Stimulated activated naive B cell treated with anti-CD40 and anti-IgM and Interleukin-4, amounts not matched to agents 10 μg/mL and 1 μg/mL and 100 μg/mL, for 72 hours (primary cell): ENCODE measurements at regions not wholly inside any gene's neighbourhood (a gene's known extent, or its start where the extent isn't known, plus 50 kb on each side); places are given as distances from the start of the nearest gene placed in this dataset.

Experiments
- ATAC-seq, 2 donors: fragments of 150-1000 bp; cut with Tn5 transposase; replicated peaks; 2 replicates each; pipeline ENCODE4 v1.10.0; 2021; ENCODE audit warnings: moderate library complexity in 1 of 2
- DNase-seq: peaks from one replicate; pipeline ENCODE4 v3.0.0; 2021
- H3K27ac Mint-ChIP-seq: one replicate; pipeline ENCODE4 v1.8.0; 2022; ENCODE audit warnings: mild to moderate bottlenecking, mixed read lengths
- H3K27me3 Mint-ChIP-seq, 2 donors: one replicate each; pipeline ENCODE4 v1.8.0; 2022; ENCODE audit warnings: mixed read lengths in 2 of 2
- H3K36me3 Mint-ChIP-seq, 2 donors: one replicate each; pipeline ENCODE4 v1.8.0; 2022; ENCODE audit warnings: mixed read lengths in 2 of 2, mild to moderate bottlenecking in 1 of 2
- H3K4me1 Mint-ChIP-seq, 2 donors: one replicate each; pipeline ENCODE4 v1.8.0; 2022; ENCODE audit warnings: mixed read lengths in 2 of 2, mild to moderate bottlenecking in 1 of 2
- H3K4me3 Mint-ChIP-seq, 2 donors: one replicate each; pipeline ENCODE4 v1.8.0; 2022; ENCODE audit warnings: mild to moderate bottlenecking in 2 of 2, mixed read lengths in 2 of 2, moderate library complexity in 1 of 2
- H3K9me3 Mint-ChIP-seq, 2 donors: one replicate each; pipeline ENCODE4 v1.8.0; 2022; ENCODE audit warnings: mixed read lengths in 2 of 2, mild to moderate bottlenecking in 1 of 2

DNA sequence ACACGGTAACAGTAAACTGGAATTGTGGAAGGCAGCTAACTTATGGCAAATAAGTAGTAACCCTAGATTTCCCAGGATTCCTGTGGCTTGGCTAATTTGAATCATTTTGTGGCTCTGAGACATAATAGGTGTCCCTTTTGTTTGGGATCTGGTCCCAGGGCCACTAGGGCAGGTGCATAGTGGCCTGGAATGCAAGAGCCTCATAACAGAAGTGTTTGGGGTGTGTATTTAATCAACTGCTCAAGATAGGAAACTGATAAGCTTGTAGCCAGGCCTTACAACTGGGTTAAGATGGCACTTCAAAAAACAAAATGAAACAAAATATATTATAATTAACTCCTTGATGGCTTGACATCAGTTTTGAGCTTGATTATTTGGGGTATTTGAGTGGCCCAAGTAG, 541.8 kb downstream of the ETV1 start:
- H3K27ac Mint-ChIP-seq, result no peak overlapping the region
- no peaks in the 10 kb centered on the region for H3K36me3 Mint-ChIP-seq
- H3K9me3 Mint-ChIP-seq, result peaks cover 4% of the 10 kb centered on the region in 2 donors
- DNase-seq, result no peak
- no peaks in the 10 kb centered on the region for H3K4me1 Mint-ChIP-seq
- no peak for ATAC-seq
- H3K4me3 Mint-ChIP-seq, result no peak overlapping the region
- H3K27me3 Mint-ChIP-seq, result no peaks in the 10 kb centered on the region

DNA sequence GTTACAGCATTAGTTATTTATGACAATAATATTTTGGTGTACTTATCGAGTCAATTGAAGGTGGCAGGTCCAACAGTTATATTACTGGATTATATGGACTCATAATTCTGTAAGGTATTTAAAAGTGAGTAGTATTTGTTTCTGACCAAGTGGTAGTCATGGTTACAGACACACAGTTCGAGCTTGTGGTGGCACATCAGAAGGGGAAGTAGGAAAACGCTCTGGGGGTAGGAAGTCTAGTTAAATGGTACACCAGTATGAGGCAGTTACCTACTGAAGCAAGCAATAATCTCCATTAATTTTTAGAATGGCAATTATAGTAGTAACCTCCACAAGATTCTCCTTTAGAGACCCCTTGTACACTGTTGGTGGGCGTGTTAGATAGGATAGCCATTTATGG, 541.2 kb downstream of the ETV1 start:
- peak; percentile 36 to 56 for ATAC-seq
- no peaks in the 10 kb centered on the region for H3K4me1 Mint-ChIP-seq

GRCh38 chr7:13449460-13449859, 540.0 kb downstream of the ETV1 start:
- no peak overlapping the region for H3K27ac Mint-ChIP-seq
- no peaks in the 10 kb centered on the region for H3K36me3 Mint-ChIP-seq
- no peaks in the 10 kb centered on the region for H3K27me3 Mint-ChIP-seq
- no peaks in the 10 kb centered on the region for H3K4me1 Mint-ChIP-seq
- H3K9me3 Mint-ChIP-seq, result peaks cover 4 to 7% of the 10 kb centered on the region in 2 donors
- DNase-seq (no peak), ATAC-seq (no peak)
- H3K4me3 Mint-ChIP-seq, result no peak overlapping the region

More for the DNA sequence above, 541.2 kb downstream of the ETV1 start:
- H3K36me3 Mint-ChIP-seq, result no peaks in the 10 kb centered on the region
- DNase-seq, result no peak
- H3K27ac Mint-ChIP-seq, result no peak overlapping the region
- no peak overlapping the region for H3K4me3 Mint-ChIP-seq
- peaks cover 4 to 5% of the 10 kb centered on the region in 2 donors for H3K9me3 Mint-ChIP-seq
- H3K27me3 Mint-ChIP-seq, result no peaks in the 10 kb centered on the region

- Mint-ChIP-seq H3K36me3 (no peaks in the 10 kb centered on the region), H3K4me1 (no peaks in the 10 kb centered on the region), H3K4me3 (no peak overlapping the region), H3K27me3 (no peaks in the 10 kb centered on the region), H3K27ac (no peak overlapping the region), H3K9me3 (peaks cover 3 to 7% of the 10 kb centered on the region in 2 donors)
- DNase-seq (no peak), ATAC-seq (no peak)
These were observed 534.4 kb downstream of the ETV1 start for GRCh38 chr7:13454916-13455592.

GRCh38 chr7:13457790-13458189, 531.7 kb downstream of the ETV1 start:
- H3K4me1 Mint-ChIP-seq, result no peaks in the 10 kb centered on the region
- no peaks in the 10 kb centered on the region for H3K36me3 Mint-ChIP-seq
- no peaks in the 10 kb centered on the region for H3K27me3 Mint-ChIP-seq
- no peak overlapping the region for H3K4me3 Mint-ChIP-seq
- H3K9me3 Mint-ChIP-seq, result peaks cover 3 to 7% of the 10 kb centered on the region in 2 donors
- no peak for DNase-seq
- H3K27ac Mint-ChIP-seq, result no peak overlapping the region
- ATAC-seq, result no peak

DNA sequence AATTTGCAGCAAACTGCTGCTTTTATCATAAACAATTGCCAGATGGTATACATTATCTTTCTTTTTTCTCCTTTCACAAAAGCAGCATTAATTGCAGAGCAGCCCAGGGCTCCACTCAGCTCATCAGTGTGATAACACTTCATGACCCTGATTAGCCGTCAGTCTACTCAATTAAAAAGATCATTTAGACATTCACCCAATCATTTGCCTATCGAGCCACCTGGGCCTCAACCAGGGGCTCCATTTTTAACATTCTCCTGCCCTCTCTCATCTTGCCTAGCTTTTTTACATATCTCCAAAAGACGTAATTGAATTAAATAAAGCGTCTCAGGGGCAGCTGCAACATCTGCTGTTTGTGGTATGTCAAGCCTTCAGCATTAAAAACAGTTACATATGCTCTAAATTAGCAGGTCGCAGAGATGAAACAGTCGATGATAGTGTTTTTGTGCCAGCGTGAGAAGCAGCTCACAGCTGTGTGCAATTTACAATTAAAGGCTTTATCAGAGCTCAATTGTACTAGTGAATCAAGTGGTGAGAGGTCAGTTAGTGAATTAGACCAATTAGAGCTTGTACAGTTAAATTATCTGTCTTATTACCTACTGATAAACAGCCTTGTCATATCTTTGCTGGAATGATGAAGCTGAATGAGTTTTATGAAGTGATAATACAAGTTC, 522.5 kb downstream of the ETV1 start:
- DNase-seq, result no peak
- Mint-ChIP-seq H3K36me3 (no peaks in the 10 kb centered on the region), H3K27ac (no peak overlapping the region), H3K9me3 (peaks cover 0 to 3% of the 10 kb centered on the region in 2 donors), H3K27me3 (no peaks in the 10 kb centered on the region), H3K4me1 (no peaks in the 10 kb centered on the region), H3K4me3 (no peak overlapping the region)
- ATAC-seq, result no peak

DNA sequence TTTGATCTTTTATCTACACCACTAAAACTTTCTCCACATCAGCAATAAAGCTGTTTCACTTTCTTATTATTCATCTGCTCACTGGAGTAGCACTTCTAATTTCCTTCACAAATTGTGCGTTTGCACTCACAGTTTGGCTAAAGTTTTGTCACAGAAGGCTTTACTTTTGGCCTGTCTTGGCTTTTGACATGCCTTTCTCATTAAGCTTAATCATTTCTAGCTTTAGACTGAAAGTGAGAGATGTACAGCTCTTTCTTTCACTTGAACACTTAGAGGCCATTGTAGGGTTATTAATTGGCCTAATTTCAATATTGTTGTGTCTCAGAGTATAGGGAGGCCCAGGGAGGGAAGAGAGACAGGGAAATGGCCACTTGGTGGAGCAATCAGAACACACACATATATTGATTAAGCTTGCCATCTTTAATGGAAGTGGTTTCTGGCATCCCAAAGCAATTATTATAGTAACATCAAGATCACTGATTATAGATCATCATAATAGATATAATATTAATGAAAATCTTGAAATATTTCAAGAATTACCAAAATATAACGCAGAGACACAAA, 512.5 kb downstream of the ETV1 start:
- DNase-seq, result no peak

DNA sequence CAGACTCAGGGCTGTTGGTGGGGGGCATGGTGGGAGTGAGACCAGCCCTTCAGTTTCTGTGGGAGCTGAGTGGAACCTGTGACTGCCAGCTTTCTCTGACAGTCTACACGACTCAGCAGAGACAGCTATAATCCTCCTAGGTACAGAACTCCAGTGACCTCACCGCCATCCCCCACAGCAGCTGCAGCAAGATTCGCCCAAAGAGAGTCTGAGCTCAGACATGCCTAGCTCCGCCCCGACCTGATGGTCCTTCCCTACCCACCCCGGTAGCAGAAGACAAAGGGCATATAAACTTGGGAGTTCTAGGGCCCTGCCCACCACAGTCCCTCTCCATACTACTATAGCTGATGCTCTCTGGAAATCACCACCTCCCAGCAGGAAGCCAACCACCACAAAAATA, 500.1 kb downstream of the ETV1 start:
- ATAC-seq, result peak in 1 of 2 donors; percentile 12
- H3K27me3 Mint-ChIP-seq, result no peaks in the 10 kb centered on the region
- H3K9me3 Mint-ChIP-seq, result peaks cover 17 to 22% of the 10 kb centered on the region in 2 donors

More for the DNA sequence above, 512.5 kb downstream of the ETV1 start:
- no peak for ATAC-seq
- no peaks in the 10 kb centered on the region for H3K4me1 Mint-ChIP-seq
- no peaks in the 10 kb centered on the region for H3K27me3 Mint-ChIP-seq
- H3K36me3 Mint-ChIP-seq, result no peaks in the 10 kb centered on the region
- H3K4me3 Mint-ChIP-seq, result no peak overlapping the region
- no peaks in the 10 kb centered on the region for H3K9me3 Mint-ChIP-seq
- no peak overlapping the region for H3K27ac Mint-ChIP-seq

DNA sequence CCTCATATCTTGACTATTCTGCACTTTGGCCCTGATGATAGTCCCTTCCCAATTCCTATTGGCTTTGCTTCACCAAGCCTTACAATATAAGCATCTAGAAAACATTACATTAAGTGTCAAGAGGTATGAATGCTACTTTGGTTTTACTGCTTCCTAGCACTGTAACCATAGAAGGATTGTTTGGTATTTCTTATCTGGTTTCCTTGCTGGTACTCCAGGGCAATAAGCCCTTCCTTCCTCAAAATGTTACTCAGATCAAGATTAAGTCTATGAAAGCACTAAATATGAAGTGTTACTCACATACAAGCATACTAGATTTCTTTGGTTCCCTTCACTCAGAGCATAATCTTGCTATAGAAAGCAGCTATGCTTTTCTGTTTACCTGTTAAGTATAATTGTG, 492.5 kb downstream of the ETV1 start:
- ATAC-seq (no peak), DNase-seq (no peak)
- no peak overlapping the region for H3K4me3 Mint-ChIP-seq

More for the DNA sequence above, 500.1 kb downstream of the ETV1 start:
- no peaks in the 10 kb centered on the region for H3K36me3 Mint-ChIP-seq
- no peak overlapping the region for H3K4me3 Mint-ChIP-seq
- H3K4me1 Mint-ChIP-seq, result no peaks in the 10 kb centered on the region
- no peak overlapping the region for H3K27ac Mint-ChIP-seq
- no peak for DNase-seq

DNA sequence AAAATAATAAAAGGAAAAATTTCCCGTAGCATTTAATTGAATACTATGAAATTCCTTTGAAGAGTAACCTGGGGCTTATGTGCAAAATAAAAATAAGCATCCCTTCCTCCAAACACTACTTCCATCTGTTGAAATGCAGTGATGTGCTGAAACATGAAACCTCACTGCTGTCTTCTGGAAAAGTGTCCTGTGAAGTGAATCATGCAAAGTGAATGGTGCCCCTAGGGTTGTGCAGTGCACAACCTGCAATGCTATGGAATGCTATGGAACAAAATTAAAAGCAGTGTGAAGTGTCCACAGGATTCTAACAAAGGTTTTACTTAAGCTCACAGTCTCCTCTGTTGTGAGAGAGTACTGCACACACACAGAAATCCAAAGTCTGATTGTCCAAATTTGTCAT, 480.9 kb downstream of the ETV1 start:
- Mint-ChIP-seq H3K4me3 (no peak overlapping the region), H3K36me3 (no peaks in the 10 kb centered on the region)

More for the DNA sequence above, 492.5 kb downstream of the ETV1 start:
- H3K9me3 Mint-ChIP-seq, result peaks cover 5 to 8% of the 10 kb centered on the region in 2 donors
- no peaks in the 10 kb centered on the region for H3K27me3 Mint-ChIP-seq
- no peaks in the 10 kb centered on the region for H3K36me3 Mint-ChIP-seq
- H3K27ac Mint-ChIP-seq, result no peak overlapping the region
- no peaks in the 10 kb centered on the region for H3K4me1 Mint-ChIP-seq

DNA sequence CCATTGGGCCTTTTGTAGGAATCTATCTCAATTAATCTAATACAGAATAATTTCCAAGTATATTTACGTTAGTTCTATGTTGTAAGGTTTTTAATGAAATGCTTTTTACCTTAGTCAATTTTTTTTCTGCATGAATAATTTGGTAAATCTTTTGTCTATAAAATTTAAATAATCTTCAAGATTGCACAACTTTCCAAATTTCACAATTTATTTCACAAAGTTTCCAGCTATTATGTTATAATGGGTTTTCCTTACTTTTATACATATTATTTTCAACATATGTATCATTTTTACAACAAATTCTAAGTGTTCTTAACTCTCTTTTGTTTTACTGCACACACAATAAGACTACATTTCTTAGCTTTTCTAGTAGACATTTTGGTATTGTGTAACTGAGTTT, 470.7 kb downstream of the ETV1 start:
- H3K9me3 Mint-ChIP-seq, result no peaks in the 10 kb centered on the region
- no peak overlapping the region for H3K4me3 Mint-ChIP-seq
- no peaks in the 10 kb centered on the region for H3K4me1 Mint-ChIP-seq
- no peak for DNase-seq
- no peak overlapping the region for H3K27ac Mint-ChIP-seq
- H3K27me3 Mint-ChIP-seq, result no peaks in the 10 kb centered on the region
- H3K36me3 Mint-ChIP-seq, result no peaks in the 10 kb centered on the region
- ATAC-seq, result no peak

More for the DNA sequence above, 480.9 kb downstream of the ETV1 start:
- Mint-ChIP-seq H3K27ac (no peak overlapping the region), H3K4me1 (no peaks in the 10 kb centered on the region), H3K27me3 (no peaks in the 10 kb centered on the region), H3K9me3 (peaks cover 0 to 9% of the 10 kb centered on the region in 2 donors)
- no peak for ATAC-seq
- DNase-seq, result no peak

- no peak for ATAC-seq
- no peaks in the 10 kb centered on the region for H3K4me1 Mint-ChIP-seq
- H3K4me3 Mint-ChIP-seq, result no peak overlapping the region
- H3K27me3 Mint-ChIP-seq, result no peaks in the 10 kb centered on the region
- no peak overlapping the region for H3K27ac Mint-ChIP-seq
- no peak for DNase-seq
- H3K36me3 Mint-ChIP-seq, result no peaks in the 10 kb centered on the region
- H3K9me3 Mint-ChIP-seq, result no peaks in the 10 kb centered on the region
These were observed 465.4 kb downstream of the ETV1 start for GRCh38 chr7:13524076-13524475.

- no peak overlapping the region for H3K4me3 Mint-ChIP-seq
- H3K9me3 Mint-ChIP-seq, result no peaks in the 10 kb centered on the region
- no peak for DNase-seq
- no peak for ATAC-seq
- no peak overlapping the region for H3K27ac Mint-ChIP-seq
- no peaks in the 10 kb centered on the region for H3K4me1 Mint-ChIP-seq
- no peaks in the 10 kb centered on the region for H3K36me3 Mint-ChIP-seq
- no peaks in the 10 kb centered on the region for H3K27me3 Mint-ChIP-seq
These were observed 457.3 kb downstream of the ETV1 start for GRCh38 chr7:13532028-13532753.

GRCh38 chr7:13538669-13539068, 450.8 kb downstream of the ETV1 start:
- Mint-ChIP-seq H3K4me1 (no peaks in the 10 kb centered on the region), H3K27ac (no peak overlapping the region), H3K4me3 (no peak overlapping the region), H3K36me3 (no peaks in the 10 kb centered on the region), H3K27me3 (no peaks in the 10 kb centered on the region), H3K9me3 (no peaks in the 10 kb centered on the region)
- DNase-seq (no peak), ATAC-seq (no peak)
